Loucy (cell line): ENCODE measurements at regions not wholly inside any gene's neighbourhood (a gene's known extent, or its start where the extent isn't known, plus 50 kb on each side); places are given as distances from the start of the nearest gene placed in this dataset.
"Not testable (repeated sequence)": the region's sequence is repeated elsewhere in the genome, so short reads cannot be mapped to it uniquely, and the experiment has no call there.

Experiments
- EZH2phosphoT487 ChIP-seq: fragments of 200-600 bp; IDR thresholded peaks from 2 replicates; pipeline ENCODE4 v1.6.1; 2018; ENCODE audit warnings: antibody characterized with exemption, mild to moderate bottlenecking, moderate library complexity, borderline replicate concordance
- TF ChIP-seq, protein P1 (sequence below): fragments of 200-600 bp; sonication (generic); conservative IDR thresholded peaks from 2 replicates; pipeline ENCODE4 v1.5.1; 2014; ENCODE audit warnings: mild to moderate bottlenecking, antibody characterized with exemption, low read length

- TF ChIP-seq, protein P1, sequence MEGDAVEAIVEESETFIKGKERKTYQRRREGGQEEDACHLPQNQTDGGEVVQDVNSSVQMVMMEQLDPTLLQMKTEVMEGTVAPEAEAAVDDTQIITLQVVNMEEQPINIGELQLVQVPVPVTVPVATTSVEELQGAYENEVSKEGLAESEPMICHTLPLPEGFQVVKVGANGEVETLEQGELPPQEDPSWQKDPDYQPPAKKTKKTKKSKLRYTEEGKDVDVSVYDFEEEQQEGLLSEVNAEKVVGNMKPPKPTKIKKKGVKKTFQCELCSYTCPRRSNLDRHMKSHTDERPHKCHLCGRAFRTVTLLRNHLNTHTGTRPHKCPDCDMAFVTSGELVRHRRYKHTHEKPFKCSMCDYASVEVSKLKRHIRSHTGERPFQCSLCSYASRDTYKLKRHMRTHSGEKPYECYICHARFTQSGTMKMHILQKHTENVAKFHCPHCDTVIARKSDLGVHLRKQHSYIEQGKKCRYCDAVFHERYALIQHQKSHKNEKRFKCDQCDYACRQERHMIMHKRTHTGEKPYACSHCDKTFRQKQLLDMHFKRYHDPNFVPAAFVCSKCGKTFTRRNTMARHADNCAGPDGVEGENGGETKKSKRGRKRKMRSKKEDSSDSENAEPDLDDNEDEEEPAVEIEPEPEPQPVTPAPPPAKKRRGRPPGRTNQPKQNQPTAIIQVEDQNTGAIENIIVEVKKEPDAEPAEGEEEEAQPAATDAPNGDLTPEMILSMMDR: not testable (repeated sequence)
- TF ChIP-seq EZH2phosphoT487: not testable (repeated sequence)
Measured at GRCh38 chr11:95410707-95411106, 179.7 kb upstream of the SESN3 start.
